Nephron (organoid): ENCODE measurements at regions not wholly inside any gene's neighbourhood (a gene's known extent, or its start where the extent isn't known, plus 50 kb on each side); places are given as distances from the start of the nearest gene placed in this dataset.

ENCODE experiments used
- H3K27ac Mint-ChIP-seq, 3 experiments: 2 replicates each; pipeline ENCODE4 v1.8.0; 2020; ENCODE audit warnings: mixed read lengths in 3 of 3, mild to moderate bottlenecking in 2 of 3, moderate library complexity in 1 of 3
- H3K27me3 Mint-ChIP-seq: 2 replicates; pipeline ENCODE4 v1.8.0; 2021; ENCODE audit warnings: low read depth, mild to moderate bottlenecking, moderate library complexity, mixed read lengths
- H3K36me3 Mint-ChIP-seq: 2 replicates; pipeline ENCODE4 v1.8.0; 2020; ENCODE audit warnings: low read depth, mixed read lengths
- H3K4me1 Mint-ChIP-seq: 2 replicates; pipeline ENCODE4 v1.8.0; 2020; ENCODE audit warnings: mixed read lengths
- H3K4me3 Mint-ChIP-seq, 3 experiments: 2 replicates each; pipeline ENCODE4 v1.8.0; 2020; ENCODE audit warnings: mild to moderate bottlenecking in 3 of 3, mixed read lengths in 3 of 3, moderate library complexity in 2 of 3
- H3K9me3 Mint-ChIP-seq: 2 replicates; pipeline ENCODE4 v1.8.0; 2020; ENCODE audit warnings: mixed read lengths
- CTCF ChIP-seq, 3 experiments: fragments of 200-600 bp; sonication (generic); IDR thresholded peaks; one replicate each; pipeline ENCODE4 v1.5.0; 2021; ENCODE audit warnings: antibody characterized with exemption in 3 of 3; ENCODE audit not compliant: unreplicated experiment in 3 of 3

- Mint-ChIP-seq H3K27me3 (no peaks in the 10 kb centered on the region), H3K4me1 (peaks cover 15% of the 10 kb centered on the region), H3K27ac (no peak overlapping the region), H3K4me3 (no peak overlapping the region), H3K9me3 (no peaks in the 10 kb centered on the region), H3K36me3 (no peaks in the 10 kb centered on the region)
- TF ChIP-seq CTCF (IDR thresholded peaks at IDR 0.05; ENCODE audit: unreplicated experiment in 3 of 3): no peak
These were observed 137.6 kb upstream of the DSEL start for GRCh38 chr18:67654101-67654500.

GRCh38 chr18:67652288-67652687 is 135.8 kb upstream of the DSEL start:
- no peaks in the 10 kb centered on the region for H3K27me3 Mint-ChIP-seq
- H3K4me1 Mint-ChIP-seq: peaks cover 15% of the 10 kb centered on the region
- no peak overlapping the region for H3K4me3 Mint-ChIP-seq
- no peak for TF ChIP-seq CTCF (IDR thresholded peaks at IDR 0.05; ENCODE audit: unreplicated experiment in 3 of 3)
- H3K27ac Mint-ChIP-seq: no peak overlapping the region
- H3K36me3 Mint-ChIP-seq: no peaks in the 10 kb centered on the region
- H3K9me3 Mint-ChIP-seq: no peaks in the 10 kb centered on the region

- H3K27ac Mint-ChIP-seq: peak overlapping the region; percentile 4 to 76 (median 29)
- no peaks in the 10 kb centered on the region for H3K36me3 Mint-ChIP-seq
- H3K9me3 Mint-ChIP-seq: no peaks in the 10 kb centered on the region
- no peak for TF ChIP-seq CTCF (IDR thresholded peaks at IDR 0.05; ENCODE audit: unreplicated experiment in 3 of 3)
- H3K27me3 Mint-ChIP-seq: peaks cover 4% of the 10 kb centered on the region
- H3K4me3 Mint-ChIP-seq: peak overlapping the region in 1 of 3 experiments; percentile 3
- H3K4me1 Mint-ChIP-seq: peaks cover 15% of the 10 kb centered on the region
These were observed 134.9 kb upstream of the DSEL start for GRCh38 chr18:67651438-67651837.

- peak overlapping the region; percentile 4 to 76 (median 29) for H3K27ac Mint-ChIP-seq
- no peaks in the 10 kb centered on the region for H3K9me3 Mint-ChIP-seq
- H3K4me3 Mint-ChIP-seq: peak overlapping the region in 1 of 3 experiments; percentile 3
- no peak for TF ChIP-seq CTCF (IDR thresholded peaks at IDR 0.05; ENCODE audit: unreplicated experiment in 3 of 3)
- peaks cover 4% of the 10 kb centered on the region for H3K27me3 Mint-ChIP-seq
- no peaks in the 10 kb centered on the region for H3K36me3 Mint-ChIP-seq
- H3K4me1 Mint-ChIP-seq: peaks cover 15% of the 10 kb centered on the region
These were observed 134.3 kb upstream of the DSEL start for GRCh38 chr18:67650686-67651385.

GRCh38 chr18:67646890-67647289 is 130.4 kb upstream of the DSEL start:
- no peak overlapping the region for H3K4me3 Mint-ChIP-seq
- H3K36me3 Mint-ChIP-seq: no peaks in the 10 kb centered on the region
- TF ChIP-seq CTCF (IDR thresholded peaks at IDR 0.05; ENCODE audit: unreplicated experiment in 3 of 3): no peak
- H3K9me3 Mint-ChIP-seq: no peaks in the 10 kb centered on the region
- peaks cover 15% of the 10 kb centered on the region for H3K4me1 Mint-ChIP-seq
- H3K27me3 Mint-ChIP-seq: peaks cover 8% of the 10 kb centered on the region
- H3K27ac Mint-ChIP-seq: no peak overlapping the region

- Mint-ChIP-seq H3K36me3 (no peaks in the 10 kb centered on the region), H3K9me3 (no peaks in the 10 kb centered on the region), H3K27ac (no peak overlapping the region), H3K27me3 (peaks cover 8% of the 10 kb centered on the region), H3K4me1 (no peaks in the 10 kb centered on the region), H3K4me3 (no peak overlapping the region)
- no peak for TF ChIP-seq CTCF (IDR thresholded peaks at IDR 0.05; ENCODE audit: unreplicated experiment in 3 of 3)
These were observed 127.7 kb upstream of the DSEL start for GRCh38 chr18:67644226-67644625.
